Muscle of arm (tissue), 1 donor: ENCODE measurements at regions not wholly inside any gene's neighbourhood (a gene's known extent, or its start where the extent isn't known, plus 50 kb on each side); places are given as distances from the start of the nearest gene placed in this dataset.

Source experiments
- DNase-seq: peaks from one replicate; pipeline ENCODE4 v3.0.0-alpha.2; 2013

GRCh38 chr20:22431419-22431818 lies 153.0 kb downstream of the FOXA2 start:
- DNase-seq, result no peak

DNA sequence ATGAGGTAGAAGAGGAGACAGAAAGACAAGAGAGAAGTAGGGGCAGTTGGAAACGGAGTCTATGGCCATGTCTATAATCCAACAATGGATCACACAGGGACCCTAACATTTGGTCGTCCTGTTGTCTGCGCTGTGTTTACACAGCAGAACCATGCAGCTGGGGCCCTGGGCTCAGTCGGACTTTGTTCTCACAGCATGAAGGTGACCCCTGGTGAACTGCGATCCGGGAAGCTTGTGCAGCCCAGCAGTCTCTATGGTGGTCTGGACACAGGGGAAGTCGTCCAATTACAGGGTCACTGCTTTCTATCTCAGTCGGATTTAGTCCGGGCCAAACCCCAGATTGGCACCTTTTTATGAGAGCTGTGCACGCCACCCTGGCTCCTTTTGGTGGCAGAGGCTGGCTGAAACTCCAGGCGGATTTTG lies 153.6 kb downstream of the FOXA2 start:
- no peak for DNase-seq

DNA sequence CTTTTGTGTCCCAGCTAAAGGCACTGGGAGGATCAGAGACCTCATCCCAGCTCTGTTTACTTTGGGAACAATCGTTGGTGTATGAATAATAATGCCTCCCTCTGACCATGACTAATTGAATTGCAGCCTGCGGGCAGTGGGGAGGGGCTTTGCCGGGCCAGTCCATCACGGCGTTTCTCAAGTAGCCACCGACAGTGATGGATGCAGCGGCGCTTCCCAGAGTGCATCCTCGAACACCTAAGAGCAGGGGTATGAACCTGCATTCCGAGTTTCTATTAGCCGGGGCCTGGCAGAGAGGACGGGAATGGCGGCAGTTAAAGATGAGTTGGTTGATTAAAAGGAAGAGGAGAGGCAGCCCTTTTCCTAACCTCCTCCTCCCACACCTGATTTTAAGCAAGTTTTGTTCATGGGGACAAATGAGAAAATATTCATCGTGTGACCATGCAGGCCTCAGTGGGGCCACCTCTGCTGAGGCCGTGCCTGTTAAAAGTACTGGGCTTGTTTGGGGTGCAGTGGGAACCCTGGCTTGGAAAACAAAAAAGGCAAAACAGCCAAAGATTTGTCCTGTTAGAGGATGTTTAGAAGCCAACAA lies 154.1 kb downstream of the FOXA2 start:
- no peak for DNase-seq

GRCh38 chr20:22429175-22430153 lies 154.9 kb downstream of the FOXA2 start:
- no peak for DNase-seq

- no peak for DNase-seq
These were observed 156.3 kb downstream of the FOXA2 start for GRCh38 chr20:22428051-22428450.

GRCh38 chr20:22426772-22427171 lies 157.6 kb downstream of the FOXA2 start:
- DNase-seq, result no peak

DNA sequence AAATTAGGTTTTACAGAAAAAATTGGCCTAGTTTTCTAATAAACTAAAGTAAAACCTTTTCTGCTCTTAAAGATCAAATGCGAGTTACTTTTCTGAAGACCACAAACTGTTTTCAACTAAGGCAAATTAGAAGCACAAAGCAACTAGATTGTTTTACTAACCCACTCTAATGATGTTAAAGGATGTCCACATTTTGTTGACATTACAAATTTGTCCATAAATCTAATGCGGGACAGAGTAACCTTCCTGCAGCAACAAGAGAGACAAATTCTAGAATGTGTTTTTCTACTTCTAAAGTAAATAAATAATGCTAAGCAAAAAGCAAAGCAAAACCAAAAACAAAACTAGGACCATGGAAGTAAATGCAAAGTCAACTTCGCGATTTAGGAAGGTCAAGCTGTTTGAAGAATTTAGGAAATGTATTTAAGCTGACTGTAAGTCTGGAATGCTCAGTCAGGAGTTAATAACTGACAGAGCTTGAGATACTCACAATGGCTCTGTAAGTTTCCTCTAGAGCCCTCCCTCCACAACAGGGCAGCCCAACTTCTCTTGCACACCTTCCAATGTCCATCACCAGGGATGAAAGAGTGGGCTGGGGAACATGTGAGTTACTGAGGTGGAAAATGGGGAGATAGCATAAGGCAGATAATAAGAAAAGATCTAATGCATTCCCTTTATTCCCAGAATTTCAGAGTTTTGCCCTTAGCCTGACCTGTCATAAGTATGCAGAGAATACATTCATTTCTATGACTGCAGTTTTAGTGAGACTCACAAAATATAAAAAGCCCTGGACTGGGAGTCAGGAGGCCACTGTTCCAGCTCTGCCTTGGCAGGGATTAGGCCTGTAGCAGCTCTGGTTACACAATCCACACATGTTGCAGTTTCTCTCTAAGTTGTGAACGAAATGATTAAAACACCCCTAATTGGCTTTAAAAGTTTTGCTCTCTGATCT lies 158.8 kb downstream of the FOXA2 start:
- DNase-seq, result peak; percentile 29

DNA sequence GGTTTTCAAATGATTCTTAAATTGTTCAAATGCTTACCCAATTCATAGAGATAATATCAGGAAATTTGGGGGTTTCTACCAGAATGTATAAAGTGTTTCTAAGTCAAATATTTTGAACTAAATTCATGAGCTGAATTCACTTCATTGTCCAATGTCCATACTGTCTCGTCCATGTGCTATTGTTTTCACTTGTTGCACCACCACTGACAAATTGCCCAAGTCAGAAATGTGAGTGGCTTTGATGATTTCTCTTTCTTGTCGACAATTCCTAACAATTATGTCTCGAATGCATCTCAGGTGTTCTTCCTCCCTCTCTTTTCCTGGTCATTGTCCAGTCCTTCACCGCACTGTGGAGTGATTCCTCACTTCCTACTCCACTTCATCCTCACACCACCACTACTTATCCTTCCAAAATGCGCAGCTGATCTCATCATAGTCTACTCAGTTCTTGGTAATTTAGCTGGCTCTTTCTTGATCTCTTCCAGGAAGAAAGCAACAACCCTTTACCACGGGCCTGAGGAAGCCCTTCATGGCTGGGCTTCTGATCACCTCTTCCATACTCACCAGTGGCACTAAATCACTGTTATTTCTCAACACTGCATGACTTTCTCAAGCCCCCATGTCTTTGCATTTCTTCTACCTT lies 161.1 kb downstream of the FOXA2 start:
- no peak for DNase-seq

DNA sequence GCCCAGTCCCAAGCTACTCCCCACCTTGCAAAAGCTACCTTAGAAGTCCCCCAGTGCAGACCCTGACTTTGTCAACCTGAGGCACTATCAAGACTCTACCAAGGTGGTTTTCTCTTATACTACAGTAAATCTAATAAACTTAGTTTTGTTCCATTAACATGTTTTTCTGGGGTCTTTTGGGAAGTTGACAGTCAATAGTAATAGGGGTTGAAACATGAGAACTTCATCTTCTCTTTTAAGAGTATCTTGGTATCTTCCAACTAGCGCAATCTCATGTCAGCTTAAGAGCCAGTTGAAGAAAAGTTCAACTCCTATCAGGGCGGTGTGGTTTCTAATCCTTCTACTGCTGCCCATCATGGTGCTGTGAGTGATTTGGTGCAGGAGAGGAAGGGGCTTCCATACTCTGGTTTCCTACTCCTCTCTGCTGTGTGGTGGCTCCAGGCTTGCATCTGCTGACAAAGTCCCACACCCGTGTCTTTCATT lies 164.2 kb downstream of the FOXA2 start:
- no peak for DNase-seq

DNA sequence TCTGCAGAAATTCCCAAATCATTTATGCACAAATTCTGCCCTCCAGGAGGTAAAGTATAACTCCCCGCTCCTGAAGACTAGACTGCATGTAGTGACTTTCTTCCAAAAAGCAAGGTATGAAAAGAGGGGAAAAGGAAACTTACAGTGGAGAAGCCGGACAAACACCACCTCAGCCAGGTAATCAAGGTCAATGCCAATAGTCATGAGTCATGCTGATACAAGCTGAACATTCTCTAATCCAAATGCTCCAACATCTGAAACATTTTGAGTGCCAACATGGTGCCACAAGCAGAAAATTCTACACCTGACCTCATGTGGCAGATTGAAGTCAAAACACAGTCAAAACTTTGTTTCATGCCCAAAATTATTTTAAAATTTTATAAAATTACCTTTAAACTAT lies 165.6 kb downstream of the FOXA2 start:
- no peak for DNase-seq

GRCh38 chr20:22414305-22414742 lies 170.0 kb downstream of the FOXA2 start:
- DNase-seq, result no peak

DNA sequence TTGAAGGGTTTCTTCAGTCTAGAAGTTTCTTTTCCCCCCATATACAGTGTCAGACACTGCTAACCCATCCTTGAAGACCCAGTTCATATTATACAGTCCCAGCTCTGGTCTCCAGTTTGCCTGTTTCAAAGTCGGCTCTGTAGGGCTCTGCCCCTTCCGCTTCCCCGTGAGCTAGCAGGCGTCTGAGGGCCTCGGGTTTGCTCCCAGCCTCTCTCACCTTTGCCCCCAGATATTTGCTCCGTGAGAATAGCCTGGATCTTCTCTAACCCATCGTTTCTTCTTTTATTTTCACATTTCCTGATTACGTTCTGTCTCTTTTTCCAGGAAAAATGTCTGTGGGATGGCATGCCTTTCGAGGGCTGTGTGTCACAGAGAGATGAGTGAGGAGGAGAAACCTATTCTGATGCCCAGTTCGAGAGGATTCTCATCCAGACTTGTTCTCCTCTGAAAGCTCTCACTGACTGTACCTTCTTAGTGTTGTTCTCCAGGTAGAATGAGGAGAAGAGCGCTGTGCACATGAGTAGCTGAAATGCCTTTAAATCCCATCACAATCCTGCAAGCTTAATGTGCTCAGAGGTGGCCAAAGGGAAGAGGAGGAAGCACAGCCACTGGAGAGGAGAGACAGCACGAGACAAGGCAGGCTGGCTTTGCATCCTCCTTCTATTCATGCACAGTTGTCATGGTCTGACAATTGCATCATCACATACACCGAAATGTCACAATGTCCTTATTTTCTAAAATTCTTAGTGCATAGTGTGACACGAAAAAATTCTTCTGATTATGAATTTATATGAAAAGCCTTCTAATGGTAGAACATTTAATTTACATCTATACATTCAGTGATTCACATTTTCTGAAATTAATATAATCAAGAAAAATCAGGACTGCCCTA lies 171.1 kb downstream of the FOXA2 start:
- no peak for DNase-seq

GRCh38 chr20:22411627-22412450 lies 172.5 kb downstream of the FOXA2 start:
- no peak for DNase-seq

DNA sequence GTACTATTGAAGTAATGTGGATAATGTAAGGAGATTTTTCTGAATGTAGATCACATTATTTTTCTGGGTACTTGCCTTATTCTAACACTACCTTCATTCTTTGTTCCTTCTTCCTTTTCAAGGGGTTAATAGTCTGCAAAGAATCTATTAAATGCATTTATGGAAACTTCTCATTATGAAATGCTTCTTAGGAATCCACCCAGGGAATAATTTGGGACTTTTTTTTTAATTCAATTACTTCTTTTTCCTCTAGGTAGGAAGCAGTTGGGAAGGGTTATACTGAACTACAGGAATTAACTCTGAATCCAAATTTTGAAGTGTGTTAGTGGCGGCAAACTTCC lies 173.1 kb downstream of the FOXA2 start:
- no peak for DNase-seq

GRCh38 chr20:22410556-22411130 lies 173.7 kb downstream of the FOXA2 start:
- DNase-seq, result no peak

GRCh38 chr20:22408521-22409402 lies 175.6 kb downstream of the FOXA2 start:
- no peak for DNase-seq

DNA sequence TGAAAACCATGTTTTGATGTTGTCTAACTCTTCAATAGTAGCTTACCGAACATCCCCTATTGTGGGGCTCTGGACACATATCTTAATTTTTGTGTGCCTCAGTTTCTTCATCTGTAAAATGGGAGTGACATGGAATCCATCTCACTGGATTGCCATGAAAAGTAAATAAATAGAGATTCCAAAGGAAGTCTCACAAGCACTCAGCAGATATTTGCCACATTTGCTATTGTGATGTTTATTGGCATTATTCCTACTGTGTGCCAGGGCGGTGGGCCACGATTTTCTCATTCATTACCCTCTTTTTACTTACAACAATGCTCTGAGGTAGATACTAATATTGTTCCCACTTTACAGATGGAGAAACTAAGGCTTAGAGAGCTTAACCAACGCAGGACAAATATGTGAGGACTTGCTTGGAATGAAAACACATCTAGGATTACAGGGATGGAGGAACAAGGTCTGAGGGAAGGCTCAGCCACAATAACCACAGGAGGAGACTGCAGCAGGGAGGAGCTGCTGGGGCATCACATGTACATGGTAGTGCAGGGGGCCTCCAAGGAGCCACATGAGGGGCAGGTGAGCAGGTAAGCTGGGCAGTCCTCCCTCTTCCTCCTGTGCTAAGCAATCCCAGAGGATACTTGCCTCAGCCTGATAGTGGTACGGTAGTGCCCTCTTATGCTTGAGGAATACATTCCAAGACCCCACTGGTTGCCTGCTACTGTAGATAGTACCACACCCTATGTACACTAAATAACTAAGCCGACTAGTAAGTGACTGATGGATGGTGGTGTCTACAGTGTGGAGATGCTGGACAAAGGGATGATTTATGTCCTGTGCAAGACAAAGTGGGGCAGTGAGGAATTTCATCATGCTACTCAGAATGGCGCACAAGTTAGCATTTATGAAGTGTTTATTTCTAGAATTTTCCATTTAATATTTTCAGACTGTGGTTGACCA lies 176.9 kb downstream of the FOXA2 start:
- DNase-seq, result no peak
